HEK293T (cell line): ENCODE measurements at regions not wholly inside any gene's neighbourhood (a gene's known extent, or its start where the extent isn't known, plus 50 kb on each side); places are given as distances from the start of the nearest gene placed in this dataset.

Source experiments
- CTCF ChIA-PET: fragments of 350-600 bp; formaldehyde crosslinking; extraction: SDS; loops from one replicate; lab custom pipeline; 2021; ENCODE audit warnings: antibody characterized with exemption, inconsistent platforms; lab: Yijun Ruan, JAX
- POLR2A ChIA-PET: fragments of 350-600 bp; formaldehyde crosslinking; extraction: SDS; loops from one replicate; lab custom pipeline; 2020; ENCODE audit warnings: antibody characterized with exemption, inconsistent platforms; lab: Yijun Ruan, JAX
- DNase-seq: peaks from one replicate; pipeline ENCODE4 v3.0.0; 2012; ENCODE audit warnings: mixed read lengths; ENCODE audit errors: extremely low spot score
- ARNT ChIP-seq: fragments of 450-650 bp; IDR thresholded peaks from 2 replicates; pipeline ENCODE4 v1.6.1; 2017; ENCODE audit warnings: mild to moderate bottlenecking
- BHLHE40 ChIP-seq: fragments of 450-650 bp; IDR thresholded peaks from 2 replicates; pipeline ENCODE4 v1.6.1; 2016; ENCODE audit warnings: mild to moderate bottlenecking, moderate library complexity, borderline replicate concordance
- CTBP1 ChIP-seq: fragments of 450-650 bp; IDR thresholded peaks from 2 replicates; pipeline ENCODE4 v1.6.1; 2016; ENCODE audit warnings: borderline replicate concordance
- ELF4 ChIP-seq: fragments of 450-650 bp; IDR thresholded peaks from 2 replicates; pipeline ENCODE4 v1.6.1; 2017; ENCODE audit warnings: antibody characterized with exemption
- FOXA1 ChIP-seq: fragments of 450-650 bp; IDR thresholded peaks from 2 replicates; pipeline ENCODE4 v1.6.1; 2016; ENCODE audit warnings: mild to moderate bottlenecking
- FOXK2 ChIP-seq: fragments of 450-650 bp; IDR thresholded peaks from 2 replicates; pipeline ENCODE4 v1.6.1; 2016; ENCODE audit warnings: mild to moderate bottlenecking
- FOXM1 ChIP-seq: fragments of 450-650 bp; IDR thresholded peaks from 2 replicates; pipeline ENCODE4 v1.6.1; 2017; ENCODE audit warnings: mild to moderate bottlenecking, borderline replicate concordance
- HDGF ChIP-seq: fragments of 450-650 bp; IDR thresholded peaks from 2 replicates; pipeline ENCODE4 v1.6.1; 2017; ENCODE audit warnings: antibody characterized with exemption, borderline replicate concordance
- L3MBTL2 ChIP-seq: fragments of 450-650 bp; conservative IDR thresholded peaks from 2 replicates; pipeline ENCODE4 v1.6.1; 2016; ENCODE audit warnings: mild to moderate bottlenecking
- LEF1 ChIP-seq: fragments of 450-650 bp; IDR thresholded peaks from 2 replicates; pipeline ENCODE4 v1.6.1; 2017; ENCODE audit warnings: mild to moderate bottlenecking, borderline replicate concordance
- NFRKB ChIP-seq: fragments of 450-650 bp; IDR thresholded peaks from 2 replicates; pipeline ENCODE4 v1.6.1; 2016; ENCODE audit warnings: mild to moderate bottlenecking, moderate library complexity
- PKNOX1 ChIP-seq: fragments of 450-650 bp; IDR thresholded peaks from 2 replicates; pipeline ENCODE4 v1.6.1; 2016
- SP1 ChIP-seq: fragments of 450-650 bp; IDR thresholded peaks from 2 replicates; pipeline ENCODE4 v1.6.1; 2017
- SUZ12 ChIP-seq: fragments of 450-650 bp; IDR thresholded peaks from 2 replicates; pipeline ENCODE4 v1.6.1; 2016; ENCODE audit warnings: mild to moderate bottlenecking
- TARDBP ChIP-seq: fragments of 450-650 bp; IDR thresholded peaks from 2 replicates; pipeline ENCODE4 v1.6.1; 2016
- ZNF384 ChIP-seq: fragments of 450-650 bp; IDR thresholded peaks from 2 replicates; pipeline ENCODE4 v1.6.1; 2016

- ChIA-PET CTCF (interaction anchor here (1.1 kb wide), 1 partner anchor 13 kb away, joined by 3 read pairs; no protein-coding TSS in a partner anchor), POLR2A (no interaction called here)
- no peak for TF ChIP-seq BHLHE40
- no peak for TF ChIP-seq HDGF
- no peak for TF ChIP-seq TARDBP
- TF ChIP-seq NFRKB = no peak
- no peak for TF ChIP-seq SP1
- TF ChIP-seq FOXM1 = no peak
- TF ChIP-seq ARNT = no peak
- TF ChIP-seq CTBP1 = no peak
- TF ChIP-seq LEF1 = no peak
- no peak for TF ChIP-seq ZNF384
- TF ChIP-seq PKNOX1 = no peak
- no peak for TF ChIP-seq ELF4
- no peak for TF ChIP-seq FOXK2
- no peak for TF ChIP-seq SUZ12
- no peak for TF ChIP-seq L3MBTL2
- TF ChIP-seq FOXA1 = no peak
- no peak for DNase-seq
Observed at GRCh38 chr2:51698021-51698420, 666.1 kb upstream of the NRXN1 start.

GRCh38 chr2:51697095-51697494 is 665.2 kb upstream of the NRXN1 start:
- no peak for DNase-seq
- CTCF ChIA-PET = no interaction called here
- POLR2A ChIA-PET = no interaction called here
- no peak for TF ChIP-seq ARNT
- no peak for TF ChIP-seq SUZ12
- TF ChIP-seq PKNOX1 = no peak
- TF ChIP-seq LEF1 = no peak
- TF ChIP-seq HDGF = no peak
- TF ChIP-seq BHLHE40 = no peak
- no peak for TF ChIP-seq FOXA1
- no peak for TF ChIP-seq FOXK2
- TF ChIP-seq CTBP1 = no peak
- TF ChIP-seq TARDBP = no peak
- no peak for TF ChIP-seq FOXM1

DNA sequence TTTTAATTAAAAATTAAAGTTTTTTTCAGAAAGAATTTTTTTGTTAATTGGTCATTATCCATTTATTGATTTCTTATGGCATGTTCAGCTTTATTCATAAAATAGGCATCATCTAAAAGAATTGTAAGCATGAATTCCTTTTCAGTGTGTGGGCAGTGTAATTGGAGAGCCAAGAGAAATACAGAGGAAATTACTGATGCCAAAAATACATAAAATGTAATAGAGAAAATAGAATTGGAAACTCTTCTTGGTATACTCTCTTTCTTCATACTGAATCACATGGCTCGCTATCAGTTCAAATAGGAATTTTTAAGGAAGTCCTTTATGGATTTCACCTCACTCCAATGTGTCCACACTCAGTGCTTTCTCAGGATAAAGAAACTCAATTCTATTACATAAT is 663.6 kb upstream of the NRXN1 start:
- TF ChIP-seq SP1 (no peak), NFRKB (no peak), L3MBTL2 (no peak), ZNF384 (no peak), HDGF (no peak), ELF4 (no peak), FOXK2 (no peak), ARNT (no peak), LEF1 (no peak)
- CTCF ChIA-PET = no interaction called here
- no peak for DNase-seq
- POLR2A ChIA-PET = no interaction called here

- CTCF ChIA-PET = no interaction called here
- POLR2A ChIA-PET = no interaction called here
- TF ChIP-seq BHLHE40 (no peak), SUZ12 (no peak), NFRKB (no peak), FOXA1 (no peak), ARNT (no peak), PKNOX1 (no peak), L3MBTL2 (no peak)
- no peak for DNase-seq
Observed at GRCh38 chr2:51693640-51694039, 661.7 kb upstream of the NRXN1 start.

DNA sequence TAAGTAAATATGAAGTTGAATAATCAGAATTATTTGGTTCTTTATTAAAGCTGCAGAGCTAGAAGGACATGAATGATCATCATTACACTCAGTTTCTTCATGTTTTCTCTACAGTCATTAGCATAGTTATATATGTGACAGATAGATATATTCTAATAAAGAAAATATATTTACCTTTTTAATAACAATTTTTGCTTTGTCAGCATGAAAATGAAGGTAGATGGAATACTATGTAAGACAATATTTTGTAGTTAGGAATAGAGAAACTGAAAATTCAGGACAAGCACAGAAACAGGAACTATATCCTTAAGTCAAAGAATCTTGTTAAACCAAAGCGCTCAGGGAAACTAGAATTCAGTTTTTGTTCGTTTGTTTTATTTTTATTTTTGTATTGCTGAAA is 649.9 kb upstream of the NRXN1 start:
- no peak for TF ChIP-seq FOXA1
- no peak for TF ChIP-seq PKNOX1
- no peak for TF ChIP-seq TARDBP
- no peak for TF ChIP-seq LEF1
- TF ChIP-seq ZNF384 = no peak
- no peak for TF ChIP-seq FOXK2
- no peak for TF ChIP-seq BHLHE40
- no peak for TF ChIP-seq ARNT
- no peak for TF ChIP-seq HDGF
- no peak for TF ChIP-seq SP1
- no peak for TF ChIP-seq SUZ12
- no peak for TF ChIP-seq CTBP1
- no peak for TF ChIP-seq FOXM1
- TF ChIP-seq ELF4 = no peak
- no peak for TF ChIP-seq NFRKB
- TF ChIP-seq L3MBTL2 = no peak
- ChIA-PET POLR2A (no interaction called here), CTCF (no interaction called here)
- no peak for DNase-seq

DNA sequence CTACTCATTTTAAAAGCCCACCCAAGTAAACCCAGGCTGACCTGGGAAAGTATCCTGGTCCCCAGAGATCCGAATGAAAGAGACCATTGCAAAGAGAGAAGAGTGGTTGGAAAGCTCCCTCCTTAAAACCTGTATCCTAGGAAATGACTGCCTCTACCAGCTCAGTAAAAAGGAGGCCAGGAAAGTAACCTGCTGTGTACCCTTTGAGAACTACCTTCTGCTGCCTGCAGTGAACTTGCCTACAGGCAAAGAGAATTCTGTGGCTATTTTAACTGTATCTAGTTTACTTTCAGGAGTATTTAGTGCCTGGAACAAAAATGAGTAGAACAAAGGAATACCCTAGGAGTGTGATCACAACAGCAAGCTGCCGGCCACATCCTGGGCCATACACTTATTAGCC is 641.7 kb upstream of the NRXN1 start:
- no peak for TF ChIP-seq ZNF384
- no peak for TF ChIP-seq ARNT
- TF ChIP-seq CTBP1 = no peak
- TF ChIP-seq FOXA1 = no peak
- TF ChIP-seq NFRKB = no peak
- no peak for TF ChIP-seq SP1
- TF ChIP-seq ELF4 = no peak
- no peak for TF ChIP-seq FOXK2
- no peak for TF ChIP-seq PKNOX1
- TF ChIP-seq HDGF = no peak
- no peak for TF ChIP-seq BHLHE40
- no peak for TF ChIP-seq LEF1
- no peak for TF ChIP-seq TARDBP
- no peak for TF ChIP-seq L3MBTL2
- CTCF ChIA-PET = no interaction called here
- POLR2A ChIA-PET = no interaction called here
- no peak for DNase-seq
